GM21723 (cell line): ENCODE measurements at regions not wholly inside any gene's neighbourhood (a gene's known extent, or its start where the extent isn't known, plus 50 kb on each side); places are given as distances from the start of the nearest gene placed in this dataset.

Experiments
- ATAC-seq: cut with Tn5 transposase; IDR thresholded peaks from one replicate; pipeline ENCODE4 v1.9.1; 2021; ENCODE audit warnings: mild to moderate bottlenecking, moderate library complexity; ENCODE audit not compliant: unreplicated experiment

- ATAC-seq: no peak
Observed at GRCh38 chr11:115665958-115666357, 161.7 kb upstream of the CADM1 start.

DNA sequence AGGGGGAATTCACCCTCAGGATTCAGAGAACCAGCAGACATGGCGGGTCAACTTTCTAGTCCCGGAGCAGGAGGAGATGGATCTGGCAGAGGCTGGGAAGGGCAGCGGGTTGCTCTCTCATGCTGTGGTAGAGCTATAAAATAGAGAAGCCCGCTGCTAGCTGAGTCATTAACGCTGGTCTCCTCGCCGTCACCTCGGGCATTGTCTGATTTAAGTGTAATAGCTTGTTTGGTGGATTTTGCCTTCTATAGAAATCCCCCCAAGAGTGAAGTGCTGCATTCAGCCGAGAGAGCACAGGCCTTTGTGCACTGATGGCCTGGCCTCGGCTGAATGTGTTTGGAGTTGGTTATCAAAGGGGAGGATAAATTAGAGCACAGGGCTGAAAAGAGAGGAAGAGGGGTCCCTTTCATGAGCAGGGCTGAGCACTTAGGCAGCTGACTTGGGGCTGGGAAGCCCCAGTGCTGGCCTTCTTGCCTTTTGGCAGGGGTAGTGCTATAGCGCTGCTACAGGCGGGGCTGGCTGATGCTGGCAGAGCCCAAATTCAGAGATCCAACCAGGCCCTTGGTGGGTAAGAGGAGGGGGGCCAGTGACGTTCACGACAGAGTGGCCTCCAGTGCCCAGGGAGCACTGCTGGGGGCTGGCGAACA lies 161.1 kb upstream of the CADM1 start:
- ATAC-seq: no peak

GRCh38 chr11:115664313-115664712 lies 160.1 kb upstream of the CADM1 start:
- no peak for ATAC-seq

DNA sequence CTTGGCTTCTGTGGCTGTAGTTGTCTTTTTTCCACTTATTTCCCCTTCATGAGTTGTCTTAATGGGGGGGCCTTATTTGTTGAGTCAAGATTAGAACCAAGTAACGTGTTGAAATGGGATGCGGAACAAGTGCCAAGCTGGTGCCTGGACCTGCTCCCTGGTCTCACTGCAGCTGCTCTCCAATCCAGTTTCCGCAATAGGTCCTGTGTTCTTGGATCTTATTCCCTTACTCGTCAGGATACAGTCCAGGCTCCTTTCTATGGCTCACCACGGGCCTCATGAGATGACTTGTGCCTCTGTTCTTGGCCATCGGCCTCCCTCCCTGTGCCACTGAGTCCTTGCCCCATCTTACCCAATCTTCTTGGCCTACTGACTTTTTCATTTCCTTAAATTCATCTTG lies 159.6 kb upstream of the CADM1 start:
- no peak for ATAC-seq

GRCh38 chr11:115660030-115660805 lies 156.0 kb upstream of the CADM1 start:
- no peak for ATAC-seq

DNA sequence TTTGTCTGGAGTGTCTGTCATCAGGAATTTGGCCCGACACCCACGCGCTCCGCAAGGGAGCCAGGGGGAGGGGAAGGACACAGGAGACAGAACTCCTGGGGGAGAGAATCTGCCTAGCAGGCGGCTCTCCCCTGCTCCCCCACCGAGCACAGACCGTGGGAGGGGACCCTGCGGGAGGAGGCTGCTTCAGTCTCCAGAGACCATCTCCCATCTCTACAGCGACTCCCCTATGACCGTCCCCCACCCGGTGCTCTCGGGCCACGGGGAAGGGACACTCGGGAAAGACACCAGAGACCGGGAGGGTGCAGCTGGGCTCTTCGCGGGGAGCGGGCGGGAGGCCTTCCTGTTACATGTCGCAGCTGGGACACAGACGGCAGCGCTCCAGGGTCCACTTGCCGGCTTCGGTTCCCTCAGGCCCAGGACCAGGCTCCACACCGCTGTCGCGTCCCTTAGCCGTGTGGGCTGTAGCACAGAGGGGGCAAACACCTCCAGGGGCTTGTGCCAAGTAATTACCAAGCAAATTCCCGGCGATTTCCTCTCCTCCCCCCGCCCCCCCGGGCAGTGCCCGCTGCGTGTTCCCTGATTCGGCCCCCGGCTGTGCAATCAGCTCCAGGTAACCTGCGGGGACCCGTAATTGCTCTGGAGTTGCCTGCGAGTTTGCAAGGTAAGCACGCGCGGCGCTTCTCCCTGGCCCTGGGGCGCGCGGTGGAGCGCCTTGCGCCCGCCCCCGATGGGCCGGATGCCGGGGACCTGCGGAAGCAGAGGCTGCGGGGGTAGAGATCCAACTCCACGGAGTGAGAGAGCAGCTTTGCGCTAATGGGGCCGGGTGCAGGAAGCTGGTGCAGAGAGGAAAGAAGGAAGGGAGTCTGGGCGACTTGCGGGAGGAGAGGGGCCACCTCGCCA lies 155.1 kb upstream of the CADM1 start:
- ATAC-seq: no peak

DNA sequence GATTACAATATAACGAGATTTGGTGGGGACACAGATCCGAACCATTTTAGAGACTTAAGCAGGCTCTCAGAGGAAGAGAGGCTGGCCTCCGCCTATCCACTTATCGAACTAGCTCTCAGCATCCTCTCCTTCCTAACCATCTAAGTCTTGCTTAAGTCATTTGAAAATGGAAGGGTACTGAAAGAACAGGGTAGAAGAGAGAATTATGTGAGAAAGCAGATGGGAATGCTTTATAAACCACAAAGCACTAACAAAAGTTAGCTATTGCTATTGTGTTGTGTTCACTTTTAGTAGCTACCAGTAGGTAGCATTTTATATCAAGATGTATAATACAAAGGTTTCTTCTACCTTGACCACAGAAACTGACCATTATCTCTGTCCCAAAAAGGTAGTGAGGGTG lies 153.4 kb upstream of the CADM1 start:
- ATAC-seq: no peak

GRCh38 chr11:115656669-115657068 lies 152.5 kb upstream of the CADM1 start:
- no peak for ATAC-seq

DNA sequence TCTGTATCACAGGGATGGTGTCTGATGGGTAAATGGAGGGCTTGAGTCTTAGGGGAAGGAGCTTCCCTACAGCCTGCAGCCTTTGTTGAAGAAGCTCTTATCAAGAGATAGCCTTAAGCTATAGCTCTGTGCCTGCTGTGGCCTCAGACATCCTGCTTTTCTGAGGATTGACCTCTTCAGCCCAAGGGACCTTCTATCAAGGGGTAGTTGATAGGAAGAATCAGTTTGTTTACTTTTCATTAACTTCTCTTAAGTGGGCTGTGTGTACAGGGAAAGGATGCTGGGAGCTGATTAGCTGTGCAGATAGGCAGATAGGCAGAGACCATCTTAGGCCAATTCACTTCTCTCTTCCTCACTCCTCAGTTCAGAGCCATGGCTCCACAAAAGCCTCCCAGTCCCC lies 151.8 kb upstream of the CADM1 start:
- ATAC-seq: no peak

- no peak for ATAC-seq
Observed at GRCh38 chr11:115654792-115655191, 150.6 kb upstream of the CADM1 start.

DNA sequence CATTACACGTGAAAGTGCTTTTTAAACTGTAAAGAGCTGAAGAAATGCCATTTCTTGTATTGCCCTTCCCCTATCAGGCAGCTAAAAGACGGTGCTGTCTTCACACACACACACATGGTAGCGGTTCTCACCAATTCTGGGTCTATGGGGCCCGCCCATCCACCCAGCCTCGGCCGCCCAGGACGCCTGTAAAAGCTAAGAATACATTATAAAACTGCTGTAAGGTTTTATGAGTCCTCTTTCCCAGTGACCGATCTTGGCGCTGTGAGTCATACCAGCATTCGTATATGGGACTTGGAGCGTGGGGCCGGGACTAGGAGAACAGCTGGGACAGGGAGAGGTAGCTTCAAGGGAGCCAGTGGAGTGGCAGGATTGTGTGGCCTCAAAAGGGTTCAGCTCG lies 149.7 kb upstream of the CADM1 start:
- no peak for ATAC-seq

GRCh38 chr11:115653076-115653475 lies 148.9 kb upstream of the CADM1 start:
- no peak for ATAC-seq

GRCh38 chr11:115652496-115652895 lies 148.3 kb upstream of the CADM1 start:
- no peak for ATAC-seq

DNA sequence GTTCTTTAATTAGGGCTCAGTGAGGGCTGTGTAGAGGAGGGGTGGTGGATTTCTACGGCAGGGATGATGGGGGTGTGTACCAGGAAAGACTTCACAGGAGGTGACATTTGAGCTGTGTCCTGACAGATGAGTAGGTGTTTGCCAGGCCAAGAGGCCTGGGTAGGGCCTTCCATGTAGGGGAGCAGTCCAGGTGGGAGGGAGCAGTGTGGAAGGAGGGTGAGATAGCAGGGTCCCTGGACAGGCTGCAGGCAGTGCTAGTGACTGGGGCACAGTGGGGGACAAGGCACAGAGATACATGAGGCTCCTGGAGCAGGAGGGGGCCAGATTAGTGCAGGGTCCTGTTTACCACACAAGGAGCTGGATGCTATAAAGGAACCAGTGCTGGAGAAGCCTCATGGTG lies 147.9 kb upstream of the CADM1 start:
- no peak for ATAC-seq

DNA sequence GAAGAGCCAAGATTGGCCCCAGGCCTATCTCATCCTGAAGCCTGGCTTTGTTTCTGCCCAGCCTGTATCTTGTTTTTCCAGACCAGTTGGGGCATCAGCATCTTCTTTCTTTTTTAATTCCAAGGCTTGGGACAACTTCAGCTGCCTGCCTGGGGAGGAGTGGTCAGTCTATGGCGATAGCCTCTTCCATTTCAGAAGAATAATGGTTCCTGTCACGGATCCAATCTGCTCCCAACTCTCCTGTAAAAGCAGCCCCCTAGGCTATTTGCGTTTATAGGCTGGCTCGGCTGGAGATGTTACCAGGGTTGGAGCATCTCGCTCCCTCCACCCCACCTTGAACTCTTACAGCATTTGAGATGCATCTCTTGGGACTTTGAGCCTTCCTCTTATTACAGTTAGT lies 145.2 kb upstream of the CADM1 start:
- no peak for ATAC-seq

DNA sequence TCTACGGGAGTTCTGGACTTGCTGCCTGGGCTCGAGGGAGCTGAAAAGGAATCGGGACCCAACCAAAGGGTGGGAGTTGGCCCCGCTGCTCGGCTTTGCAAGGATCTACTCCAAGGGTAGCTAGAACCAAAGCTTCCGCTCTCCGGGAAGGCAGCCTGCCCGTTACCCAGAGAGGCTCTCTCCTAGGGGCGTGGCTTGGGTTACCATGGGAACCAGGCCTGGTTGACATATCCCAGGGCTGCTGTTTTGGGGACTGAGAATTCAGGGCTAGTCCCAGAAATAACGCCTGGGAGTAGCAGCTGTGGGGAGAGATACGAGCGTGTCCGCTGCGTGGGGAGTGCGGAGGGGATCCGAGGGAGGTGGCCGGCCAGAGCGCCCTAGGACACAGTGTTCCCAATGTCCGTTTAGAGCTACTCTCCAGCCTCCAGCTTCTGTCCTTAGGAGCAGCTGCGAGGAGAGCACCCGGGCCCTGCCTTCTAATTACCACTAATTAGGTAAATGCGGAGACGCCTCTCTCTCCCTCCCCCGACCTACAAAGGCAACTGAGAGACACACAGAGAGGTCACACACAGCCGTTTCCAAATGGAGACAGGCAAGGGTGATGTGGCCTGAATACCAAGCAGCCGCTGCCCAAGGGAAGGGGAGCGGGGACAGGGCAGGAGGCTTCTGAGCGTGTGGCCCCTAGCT lies 141.6 kb upstream of the CADM1 start:
- ATAC-seq: no peak

DNA sequence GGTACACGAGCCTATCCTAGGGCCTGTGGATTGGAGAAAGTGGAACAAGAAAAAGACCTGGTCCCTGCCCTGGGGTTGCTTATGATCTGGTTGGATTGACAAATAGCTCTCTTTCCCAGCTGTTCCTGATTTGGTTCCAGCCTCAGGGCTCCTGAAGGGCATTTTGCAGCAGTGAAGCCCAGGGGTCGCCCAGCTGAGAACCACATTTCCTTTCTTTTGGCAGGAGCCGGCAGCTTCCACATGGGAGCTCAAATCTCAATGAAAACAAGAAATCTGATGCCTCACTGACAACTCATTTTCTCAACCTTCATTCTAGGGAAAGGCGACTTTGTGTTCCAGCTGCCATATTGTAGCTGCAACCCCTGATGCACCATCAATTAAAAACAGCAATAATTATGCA lies 140.6 kb upstream of the CADM1 start:
- no peak for ATAC-seq

DNA sequence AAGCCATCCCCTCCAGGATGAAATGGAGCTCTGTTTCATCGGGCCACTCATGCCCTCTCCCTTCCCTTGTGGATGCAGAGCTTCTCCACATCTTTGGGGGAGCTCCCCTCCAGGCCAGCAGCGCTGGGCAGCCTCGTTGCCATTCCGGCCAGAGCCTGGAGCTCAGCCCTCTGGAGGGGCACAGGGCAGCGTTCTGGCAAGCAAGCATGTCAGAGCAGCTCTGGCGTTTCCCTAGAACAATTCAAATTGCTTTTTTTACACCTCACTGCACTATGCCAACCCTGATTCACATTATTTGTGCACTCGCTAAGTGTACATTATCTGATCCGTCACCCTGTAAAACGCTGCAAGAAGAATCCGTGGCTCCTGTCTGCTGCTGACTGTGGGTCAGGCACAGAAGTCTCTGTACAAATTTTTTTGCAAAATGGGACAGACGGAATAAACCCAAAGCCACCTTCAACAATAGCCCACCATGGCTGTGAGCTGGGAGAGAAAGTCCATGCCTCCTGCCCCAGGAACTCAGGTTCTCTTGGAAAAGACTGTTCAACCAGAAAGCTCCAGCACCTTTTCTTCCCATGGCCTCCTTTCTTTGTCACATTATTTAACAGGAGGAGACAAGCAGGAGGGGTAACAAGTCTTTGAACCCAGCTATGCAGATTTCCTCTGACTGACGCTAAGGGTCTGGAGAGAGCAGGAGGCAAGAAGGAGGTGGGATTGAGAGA lies 139.5 kb upstream of the CADM1 start:
- ATAC-seq: no peak

DNA sequence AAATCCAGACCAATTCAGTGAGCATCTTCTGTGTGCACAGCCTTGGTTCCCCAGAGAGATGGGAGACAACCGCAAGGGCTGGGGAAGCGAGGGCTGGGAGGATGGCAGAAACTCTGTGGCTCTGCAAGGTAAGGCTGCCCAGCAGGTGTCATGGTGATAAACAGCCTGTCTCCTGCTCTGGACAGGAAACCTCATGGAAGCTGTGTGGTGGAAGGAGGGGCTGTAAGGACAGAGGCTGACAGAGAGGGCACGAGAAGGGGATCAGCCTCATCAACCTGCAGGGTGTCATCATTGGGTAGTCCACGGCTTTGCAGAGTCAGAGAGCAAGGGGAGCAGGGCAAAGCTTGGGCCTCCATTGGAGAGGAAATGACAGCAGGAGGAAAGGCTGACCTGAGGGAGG lies 138.4 kb upstream of the CADM1 start:
- no peak for ATAC-seq

GRCh38 chr11:115637599-115638241 lies 133.5 kb upstream of the CADM1 start:
- ATAC-seq: no peak
